ENCODE measurements at regions not wholly inside any gene's neighbourhood (a gene's known extent, or its start where the extent isn't known, plus 50 kb on each side); places are given as distances from the start of the nearest gene placed in this dataset.

- TF ChIP-seq POLR2AphosphoS5 (IDR thresholded peaks at IDR 0.05; ENCODE audit: borderline replicate concordance, low read depth, low read length) (no peak), EZH2 (IDR thresholded peaks at IDR 0.05) (no peak)
Observed at GRCh38 chrX:20472148-20472547, 205.4 kb upstream of the RPS6KA3 start.

Data from SK-N-MC (cell line).